Activated CD8-positive, alpha-beta T cell treated with anti-CD3 and anti-CD28 coated beads for 36 hours (primary cell): ENCODE measurements at regions not wholly inside any gene's neighbourhood (a gene's known extent, or its start where the extent isn't known, plus 50 kb on each side); places are given as distances from the start of the nearest gene placed in this dataset.
"Not testable (repeated sequence)": the region's sequence is repeated elsewhere in the genome, so short reads cannot be mapped to it uniquely, and the experiment has no call there.

Source experiments
- ATAC-seq: fragments of 200-7000 bp; cut with Tn5 transposase; one replicate; pipeline ENCODE4 v1.10.0; 2021; ENCODE audit warnings: mild to moderate bottlenecking, moderate library complexity
- CTCF ChIA-PET: fragments of 350-600 bp; sonication (Branson Sonifier 250); formaldehyde crosslinking; loops from one replicate; lab custom pipeline; 2021; ENCODE audit warnings: antibody characterized with exemption; lab: Charles Lee
- POLR2A ChIA-PET: fragments of 350-600 bp; sonication (Branson Sonifier 250); formaldehyde crosslinking; loops from one replicate; lab custom pipeline; 2021; ENCODE audit warnings: antibody characterized with exemption; lab: Charles Lee
- DNase-seq: peaks from one replicate; pipeline ENCODE4 v3.0.0-alpha.2; 2020
- H3K27ac Mint-ChIP-seq: one replicate; pipeline ENCODE4 v1.8.0; 2021; ENCODE audit warnings: mild to moderate bottlenecking, mixed read lengths
- H3K27me3 Mint-ChIP-seq: one replicate; pipeline ENCODE4 v1.8.0; 2021; ENCODE audit warnings: mixed read lengths
- H3K36me3 Mint-ChIP-seq: one replicate; pipeline ENCODE4 v1.8.0; 2021; ENCODE audit warnings: low read depth, mixed read lengths
- H3K4me1 Mint-ChIP-seq: one replicate; pipeline ENCODE4 v1.8.0; 2021; ENCODE audit warnings: low read depth, mixed read lengths
- H3K4me3 Mint-ChIP-seq: one replicate; pipeline ENCODE4 v1.8.0; 2021; ENCODE audit warnings: mild to moderate bottlenecking, moderate library complexity, mixed read lengths
- H3K9me3 Mint-ChIP-seq: one replicate; pipeline ENCODE4 v1.8.0; 2021; ENCODE audit warnings: mixed read lengths
- intact Hi-C: fragments of 100-400 bp; cut with micrococcal nuclease; formaldehyde crosslinking; loops from one replicate; pipeline ENCODE4 v1.10.0; 2022
- TF ChIP-seq, protein P1 (sequence below): fragments of 200-600 bp; IDR thresholded peaks from one replicate; pipeline ENCODE4 v1.8.0; 2022; ENCODE audit warnings: antibody characterized with exemption, mild to moderate bottlenecking

DNA sequence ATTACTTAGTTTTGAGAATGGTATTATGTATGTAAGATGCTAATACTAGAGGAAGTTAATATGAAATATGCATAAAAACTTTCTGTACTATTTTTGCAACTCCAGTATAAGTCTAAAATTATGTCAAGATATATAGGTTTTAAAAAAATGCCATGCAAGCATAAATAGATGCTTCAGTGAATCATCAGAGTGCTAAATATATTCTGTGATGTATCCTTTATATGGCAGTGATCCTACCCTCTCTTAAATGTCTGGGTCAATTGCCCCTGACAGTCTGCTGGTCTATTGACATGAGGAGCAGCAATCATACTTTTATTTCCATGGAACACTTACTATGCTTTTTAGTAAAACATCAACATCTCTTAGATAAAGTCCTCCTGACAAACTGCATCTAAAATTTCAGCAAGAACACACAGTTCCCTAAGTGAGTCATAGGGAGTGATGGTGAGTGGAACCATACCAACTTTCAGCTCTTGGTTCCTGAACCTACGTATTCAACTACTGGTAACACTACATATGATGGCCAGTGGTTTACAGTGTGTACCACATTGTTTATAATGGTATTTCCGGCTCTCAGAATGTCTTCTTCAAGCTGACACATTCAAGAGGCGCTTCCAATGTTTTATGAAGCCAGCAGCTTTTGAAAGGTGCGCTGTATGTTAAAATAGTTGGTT, 928.7 kb upstream of the GJE1 start:
- Mint-ChIP-seq H3K27me3 (no peaks in the 10 kb centered on the region), H3K4me1 (no peaks in the 10 kb centered on the region), H3K27ac (no peak overlapping the region), H3K4me3 (no peak overlapping the region), H3K36me3 (no peaks in the 10 kb centered on the region), H3K9me3 (peaks cover 3% of the 10 kb centered on the region)
- ATAC-seq (no peak), DNase-seq (no peak)
- ChIA-PET CTCF (no interaction called here), POLR2A (no interaction called here)
- TF ChIP-seq, protein P1, sequence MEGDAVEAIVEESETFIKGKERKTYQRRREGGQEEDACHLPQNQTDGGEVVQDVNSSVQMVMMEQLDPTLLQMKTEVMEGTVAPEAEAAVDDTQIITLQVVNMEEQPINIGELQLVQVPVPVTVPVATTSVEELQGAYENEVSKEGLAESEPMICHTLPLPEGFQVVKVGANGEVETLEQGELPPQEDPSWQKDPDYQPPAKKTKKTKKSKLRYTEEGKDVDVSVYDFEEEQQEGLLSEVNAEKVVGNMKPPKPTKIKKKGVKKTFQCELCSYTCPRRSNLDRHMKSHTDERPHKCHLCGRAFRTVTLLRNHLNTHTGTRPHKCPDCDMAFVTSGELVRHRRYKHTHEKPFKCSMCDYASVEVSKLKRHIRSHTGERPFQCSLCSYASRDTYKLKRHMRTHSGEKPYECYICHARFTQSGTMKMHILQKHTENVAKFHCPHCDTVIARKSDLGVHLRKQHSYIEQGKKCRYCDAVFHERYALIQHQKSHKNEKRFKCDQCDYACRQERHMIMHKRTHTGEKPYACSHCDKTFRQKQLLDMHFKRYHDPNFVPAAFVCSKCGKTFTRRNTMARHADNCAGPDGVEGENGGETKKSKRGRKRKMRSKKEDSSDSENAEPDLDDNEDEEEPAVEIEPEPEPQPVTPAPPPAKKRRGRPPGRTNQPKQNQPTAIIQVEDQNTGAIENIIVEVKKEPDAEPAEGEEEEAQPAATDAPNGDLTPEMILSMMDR, result no peak
- intact Hi-C loops, result no loop called here

DNA sequence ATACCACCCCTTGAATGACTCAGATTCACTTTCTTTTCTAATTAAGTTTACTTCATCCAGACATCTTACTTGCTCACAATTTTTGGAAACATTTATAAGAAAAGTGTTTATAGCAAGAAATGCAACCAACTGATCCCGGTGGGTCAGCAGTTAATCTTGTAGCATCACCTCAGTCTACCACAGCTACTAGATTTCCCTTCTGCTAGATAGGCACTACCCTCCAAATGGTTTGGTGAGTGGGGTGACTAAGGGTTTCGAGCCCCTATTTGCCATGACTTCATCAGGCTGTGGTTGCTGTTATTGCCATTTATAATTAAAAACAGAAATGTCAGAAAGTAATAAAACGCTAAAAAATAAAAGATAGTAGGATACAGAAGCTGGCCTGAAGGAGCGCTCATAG, 930.1 kb upstream of the GJE1 start:
- H3K27ac Mint-ChIP-seq, result no peak overlapping the region
- ChIA-PET POLR2A (no interaction called here), CTCF (no interaction called here)
- TF ChIP-seq, protein P1, result no peak
- ATAC-seq, result no peak
- no peak for DNase-seq
- intact Hi-C loops, result no loop called here
- peaks cover 3% of the 10 kb centered on the region for H3K9me3 Mint-ChIP-seq
- H3K36me3 Mint-ChIP-seq, result no peaks in the 10 kb centered on the region
- no peak overlapping the region for H3K4me3 Mint-ChIP-seq
- no peaks in the 10 kb centered on the region for H3K4me1 Mint-ChIP-seq
- H3K27me3 Mint-ChIP-seq, result no peaks in the 10 kb centered on the region

DNA sequence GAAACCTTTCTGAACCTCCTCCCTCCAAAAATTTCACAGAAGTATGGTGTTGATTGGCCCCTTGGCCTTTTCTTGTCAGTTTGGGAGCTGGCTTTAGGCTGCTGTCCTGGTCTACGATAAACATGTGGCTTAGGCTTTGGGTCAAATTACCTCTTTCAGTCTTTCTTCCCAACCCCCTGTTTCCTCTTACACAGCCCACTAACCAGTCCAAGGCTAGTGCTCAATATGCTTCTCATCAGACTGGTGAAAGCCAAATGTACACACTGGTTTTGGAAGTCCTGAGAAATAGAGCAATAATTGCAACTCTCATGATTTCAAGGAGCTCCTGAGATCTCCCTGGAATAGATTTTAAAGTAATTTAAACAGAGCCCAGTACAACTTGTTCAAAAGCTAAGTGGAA, 933.7 kb upstream of the GJE1 start:
- DNase-seq, result no peak
- intact Hi-C loops, result no loop called here
- Mint-ChIP-seq H3K9me3 (no peaks in the 10 kb centered on the region), H3K36me3 (no peaks in the 10 kb centered on the region), H3K4me1 (no peaks in the 10 kb centered on the region), H3K27me3 (no peaks in the 10 kb centered on the region), H3K4me3 (no peak overlapping the region), H3K27ac (no peak overlapping the region)
- TF ChIP-seq, protein P1, result no peak
- ChIA-PET CTCF (no interaction called here), POLR2A (no interaction called here)
- ATAC-seq, result no peak

DNA sequence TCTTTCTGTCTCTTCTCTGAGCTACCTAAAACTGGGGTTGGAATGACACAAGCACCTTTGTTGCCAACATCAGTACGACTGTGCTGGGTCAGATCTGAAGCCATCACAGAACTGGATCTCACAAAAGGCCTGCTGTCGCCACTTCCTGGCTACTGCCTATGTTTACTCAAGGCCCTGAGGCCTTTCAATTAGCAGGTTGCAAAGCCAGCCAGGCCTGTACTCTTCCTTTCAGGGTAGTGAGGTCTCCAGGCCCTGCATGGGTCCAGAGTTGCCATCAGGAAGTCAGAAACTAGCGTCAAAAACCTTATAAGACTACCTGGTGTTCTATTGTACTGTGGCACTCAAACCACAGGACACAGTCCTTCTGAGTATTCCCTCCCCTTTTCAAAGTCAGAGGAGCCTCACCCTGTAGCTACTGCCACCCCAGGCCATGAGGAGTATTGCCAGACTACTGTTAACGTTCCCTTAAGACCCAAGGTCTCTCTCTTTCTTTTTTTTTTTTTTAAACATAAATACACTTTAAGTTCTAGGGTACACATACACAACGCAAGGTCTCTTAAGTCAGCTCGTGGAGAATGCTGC, 937.4 kb upstream of the GJE1 start:
- no peaks in the 10 kb centered on the region for H3K9me3 Mint-ChIP-seq
- H3K4me1 Mint-ChIP-seq, result no peaks in the 10 kb centered on the region
- CTCF ChIA-PET, result no interaction called here

DNA sequence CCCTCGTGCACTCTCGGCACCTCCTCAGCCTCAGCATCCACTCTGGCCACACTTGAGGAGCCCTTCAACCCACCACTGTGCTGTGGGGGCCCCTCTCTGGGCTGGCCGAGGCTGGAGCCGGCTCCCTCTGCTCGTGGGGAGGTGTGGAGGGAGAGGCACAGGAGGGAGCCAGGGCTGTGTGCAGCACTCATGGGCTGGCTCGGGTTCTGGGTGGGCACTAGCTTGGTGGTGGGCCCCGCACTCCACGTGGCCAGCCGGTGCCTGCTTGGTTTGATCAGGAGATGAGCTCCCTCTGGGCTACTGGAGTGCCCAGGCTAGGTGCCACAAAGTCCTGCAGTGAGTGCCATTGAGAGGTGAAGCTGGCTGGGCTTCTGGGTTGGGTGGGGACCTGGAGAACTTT, 949.4 kb upstream of the GJE1 start:
- ATAC-seq (no peak), DNase-seq (no peak)
- ChIA-PET CTCF (no interaction called here), POLR2A (no interaction called here)
- Mint-ChIP-seq H3K4me1 (no peaks in the 10 kb centered on the region), H3K9me3 (peaks cover 13% of the 10 kb centered on the region), H3K27ac (no peak overlapping the region), H3K4me3 (no peak overlapping the region), H3K27me3 (no peaks in the 10 kb centered on the region), H3K36me3 (peaks cover 2% of the 10 kb centered on the region)
- intact Hi-C loops, result no loop called here
- TF ChIP-seq, protein P1, result no peak

More for the DNA sequence above, 937.4 kb upstream of the GJE1 start:
- Mint-ChIP-seq H3K36me3 (no peaks in the 10 kb centered on the region), H3K27me3 (peaks cover 2% of the 10 kb centered on the region), H3K27ac (no peak overlapping the region), H3K4me3 (no peak overlapping the region)
- no peak for DNase-seq
- peak; percentile 24 for ATAC-seq
- POLR2A ChIA-PET, result no interaction called here
- TF ChIP-seq, protein P1, result no peak
- intact Hi-C loops, result no loop called here

DNA sequence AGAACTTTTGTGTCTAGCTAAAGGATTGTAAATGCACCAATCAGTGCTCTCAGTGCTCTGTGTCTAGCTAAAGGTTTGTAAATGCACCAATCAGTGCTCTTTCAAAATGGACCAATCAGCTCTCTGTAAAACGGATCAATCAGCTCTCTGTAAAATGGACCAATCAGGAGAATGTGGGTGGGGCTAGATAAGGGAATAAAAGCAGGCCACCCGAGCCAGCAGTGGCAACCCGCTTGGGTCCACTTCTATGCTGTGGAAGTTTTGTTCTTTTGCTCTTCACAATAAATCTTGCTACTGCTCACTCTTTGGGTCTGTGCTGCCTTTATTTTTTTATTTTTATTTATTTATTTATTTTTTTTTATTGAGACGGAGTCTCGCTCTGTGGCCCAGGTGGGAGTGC, 957.3 kb upstream of the GJE1 start:
- DNase-seq, intact Hi-C loops, H3K27ac Mint-ChIP-seq, H3K27me3 Mint-ChIP-seq, H3K9me3 Mint-ChIP-seq, H3K36me3 Mint-ChIP-seq, H3K4me1 Mint-ChIP-seq, POLR2A ChIA-PET, H3K4me3 Mint-ChIP-seq, CTCF ChIA-PET, ATAC-seq: not testable (repeated sequence)
